B cell (primary cell): ENCODE measurements at regions not wholly inside any gene's neighbourhood (a gene's known extent, or its start where the extent isn't known, plus 50 kb on each side); places are given as distances from the start of the nearest gene placed in this dataset.

Experiments used
- CTCF ChIP-seq: fragments of 200-600 bp; IDR thresholded peaks from one replicate; pipeline ENCODE4 v1.8.0; 2022; ENCODE audit warnings: antibody characterized with exemption, mild to moderate bottlenecking
- EZH2 ChIP-seq: IDR thresholded peaks from 2 replicates; pipeline ENCODE4 v1.6.1; 2012; ENCODE audit warnings: borderline replicate concordance, low read depth, mild to moderate bottlenecking, moderate library complexity, low read length; ENCODE audit not compliant: insufficient read depth, poor library complexity, severe bottlenecking

- TF ChIP-seq CTCF (no peak), EZH2 (no peak)
Measured at GRCh38 chr1:81712425-81712824, 88.3 kb upstream of the ADGRL2 start.
